HEK293T (cell line): ENCODE measurements at regions not wholly inside any gene's neighbourhood (a gene's known extent, or its start where the extent isn't known, plus 50 kb on each side); places are given as distances from the start of the nearest gene placed in this dataset.

ENCODE experiments used
- BHLHE40 ChIP-seq: fragments of 450-650 bp; IDR thresholded peaks from 2 replicates; pipeline ENCODE4 v1.6.1; 2016; ENCODE audit warnings: mild to moderate bottlenecking, moderate library complexity, borderline replicate concordance
- ELF4 ChIP-seq: fragments of 450-650 bp; IDR thresholded peaks from 2 replicates; pipeline ENCODE4 v1.6.1; 2017; ENCODE audit warnings: antibody characterized with exemption
- FOXA1 ChIP-seq: fragments of 450-650 bp; IDR thresholded peaks from 2 replicates; pipeline ENCODE4 v1.6.1; 2016; ENCODE audit warnings: mild to moderate bottlenecking
- FOXK2 ChIP-seq: fragments of 450-650 bp; IDR thresholded peaks from 2 replicates; pipeline ENCODE4 v1.6.1; 2016; ENCODE audit warnings: mild to moderate bottlenecking
- FOXM1 ChIP-seq: fragments of 450-650 bp; IDR thresholded peaks from 2 replicates; pipeline ENCODE4 v1.6.1; 2017; ENCODE audit warnings: mild to moderate bottlenecking, borderline replicate concordance
- L3MBTL2 ChIP-seq: fragments of 450-650 bp; conservative IDR thresholded peaks from 2 replicates; pipeline ENCODE4 v1.6.1; 2016; ENCODE audit warnings: mild to moderate bottlenecking
- LEF1 ChIP-seq: fragments of 450-650 bp; IDR thresholded peaks from 2 replicates; pipeline ENCODE4 v1.6.1; 2017; ENCODE audit warnings: mild to moderate bottlenecking, borderline replicate concordance
- NFRKB ChIP-seq: fragments of 450-650 bp; IDR thresholded peaks from 2 replicates; pipeline ENCODE4 v1.6.1; 2016; ENCODE audit warnings: mild to moderate bottlenecking, moderate library complexity
- PKNOX1 ChIP-seq: fragments of 450-650 bp; IDR thresholded peaks from 2 replicates; pipeline ENCODE4 v1.6.1; 2016
- SP1 ChIP-seq: fragments of 450-650 bp; IDR thresholded peaks from 2 replicates; pipeline ENCODE4 v1.6.1; 2017
- SUZ12 ChIP-seq: fragments of 450-650 bp; IDR thresholded peaks from 2 replicates; pipeline ENCODE4 v1.6.1; 2016; ENCODE audit warnings: mild to moderate bottlenecking
- TARDBP ChIP-seq: fragments of 450-650 bp; IDR thresholded peaks from 2 replicates; pipeline ENCODE4 v1.6.1; 2016
- ZNF384 ChIP-seq: fragments of 450-650 bp; IDR thresholded peaks from 2 replicates; pipeline ENCODE4 v1.6.1; 2016

- no peak for TF ChIP-seq L3MBTL2
- no peak for TF ChIP-seq ZNF384
- no peak for TF ChIP-seq BHLHE40
- no peak for TF ChIP-seq NFRKB
- no peak for TF ChIP-seq FOXM1
- no peak for TF ChIP-seq LEF1
- TF ChIP-seq TARDBP, result no peak
- TF ChIP-seq SP1, result no peak
- TF ChIP-seq FOXA1, result no peak
- no peak for TF ChIP-seq FOXK2
- TF ChIP-seq SUZ12, result no peak
- no peak for TF ChIP-seq PKNOX1
- no peak for TF ChIP-seq ELF4
Measured at GRCh38 chrX:22629105-22629725, 356.5 kb downstream of the CBLL2 start.
